ENCODE measurements at regions not wholly inside any gene's neighbourhood (a gene's known extent, or its start where the extent isn't known, plus 50 kb on each side); places are given as distances from the start of the nearest gene placed in this dataset.

DNA sequence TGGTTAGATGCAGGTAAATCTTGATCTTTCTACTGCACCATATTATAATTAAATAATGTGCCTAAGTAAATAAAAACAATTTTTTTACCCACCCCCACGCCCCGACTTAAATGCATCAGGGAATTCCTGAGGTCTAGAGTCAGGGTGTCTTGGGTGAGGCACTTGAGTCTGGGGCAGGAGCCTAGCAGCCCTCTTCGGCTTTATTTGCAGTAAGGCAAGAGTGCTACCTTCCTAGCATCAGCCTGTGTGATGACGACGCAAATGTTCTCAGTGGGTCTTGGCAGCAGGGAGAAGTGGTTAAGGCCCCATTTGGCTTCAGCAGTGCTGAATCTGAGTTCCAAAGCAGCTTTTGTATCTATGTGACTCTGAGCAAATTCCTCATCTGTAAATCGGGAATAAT, 88.7 kb downstream of the POLR2M start:
- no TSS peak for BruUV-seq (replicated peaks)
- TF ChIP-seq, protein P1, sequence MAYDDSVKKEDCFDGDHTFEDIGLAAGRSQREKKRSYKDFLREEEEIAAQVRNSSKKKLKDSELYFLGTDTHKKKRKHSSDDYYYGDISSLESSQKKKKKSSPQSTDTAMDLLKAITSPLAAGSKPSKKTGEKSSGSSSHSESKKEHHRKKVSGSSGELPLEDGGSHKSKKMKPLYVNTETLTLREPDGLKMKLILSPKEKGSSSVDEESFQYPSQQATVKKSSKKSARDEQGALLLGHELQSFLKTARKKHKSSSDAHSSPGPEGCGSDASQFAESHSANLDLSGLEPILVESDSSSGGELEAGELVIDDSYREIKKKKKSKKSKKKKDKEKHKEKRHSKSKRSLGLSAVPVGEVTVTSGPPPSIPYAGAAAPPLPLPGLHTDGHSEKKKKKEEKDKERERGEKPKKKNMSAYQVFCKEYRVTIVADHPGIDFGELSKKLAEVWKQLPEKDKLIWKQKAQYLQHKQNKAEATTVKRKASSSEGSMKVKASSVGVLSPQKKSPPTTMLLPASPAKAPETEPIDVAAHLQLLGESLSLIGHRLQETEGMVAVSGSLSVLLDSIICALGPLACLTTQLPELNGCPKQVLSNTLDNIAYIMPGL (CRISPR knock-in tag; IDR thresholded peaks at IDR 0.05; ENCODE audit: borderline replicate concordance in 1 of 2, low read depth in 1 of 2), result no peak
- TF ChIP-seq ZKSCAN8 (CRISPR knock-in tag; IDR thresholded peaks at IDR 0.05; ENCODE audit: borderline replicate concordance) (no peak), CBX2 (IDR thresholded peaks at IDR 0.05; ENCODE audit: low read depth, low read length) (no peak), CBX2 (CRISPR knock-in tag; IDR thresholded peaks at IDR 0.05; ENCODE audit: low read depth) (no peak), ZNF674 (CRISPR knock-in tag; IDR thresholded peaks at IDR 0.05; ENCODE audit: low read depth) (no peak)
- TF ChIP-seq, protein P2, sequence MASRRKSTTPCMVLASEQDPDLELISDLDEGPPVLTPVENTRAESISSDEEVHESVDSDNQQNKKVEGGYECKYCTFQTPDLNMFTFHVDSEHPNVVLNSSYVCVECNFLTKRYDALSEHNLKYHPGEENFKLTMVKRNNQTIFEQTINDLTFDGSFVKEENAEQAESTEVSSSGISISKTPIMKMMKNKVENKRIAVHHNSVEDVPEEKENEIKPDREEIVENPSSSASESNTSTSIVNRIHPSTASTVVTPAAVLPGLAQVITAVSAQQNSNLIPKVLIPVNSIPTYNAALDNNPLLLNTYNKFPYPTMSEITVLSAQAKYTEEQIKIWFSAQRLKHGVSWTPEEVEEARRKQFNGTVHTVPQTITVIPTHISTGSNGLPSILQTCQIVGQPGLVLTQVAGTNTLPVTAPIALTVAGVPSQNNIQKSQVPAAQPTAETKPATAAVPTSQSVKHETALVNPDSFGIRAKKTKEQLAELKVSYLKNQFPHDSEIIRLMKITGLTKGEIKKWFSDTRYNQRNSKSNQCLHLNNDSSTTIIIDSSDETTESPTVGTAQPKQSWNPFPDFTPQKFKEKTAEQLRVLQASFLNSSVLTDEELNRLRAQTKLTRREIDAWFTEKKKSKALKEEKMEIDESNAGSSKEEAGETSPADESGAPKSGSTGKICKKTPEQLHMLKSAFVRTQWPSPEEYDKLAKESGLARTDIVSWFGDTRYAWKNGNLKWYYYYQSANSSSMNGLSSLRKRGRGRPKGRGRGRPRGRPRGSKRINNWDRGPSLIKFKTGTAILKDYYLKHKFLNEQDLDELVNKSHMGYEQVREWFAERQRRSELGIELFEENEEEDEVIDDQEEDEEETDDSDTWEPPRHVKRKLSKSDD (CRISPR knock-in tag; IDR thresholded peaks at IDR 0.05; ENCODE audit: low read depth), result no peak
- Histone ChIP-seq H3K9ac (ENCODE audit: insufficient read depth, low read depth, low read length) (no peak overlapping the region), H3K27ac (ENCODE audit: extremely low read length, insufficient read depth, low read length) (no peak overlapping the region), H2AFZ (ENCODE audit: low read length) (no peak overlapping the region), H3K4me1 (ENCODE audit: insufficient read depth, low read length) (no peaks in the 10 kb centered on the region), H3K9me3 (ENCODE audit: low read length) (no peaks in the 10 kb centered on the region), H3K79me2 (ENCODE audit: insufficient read depth, low read length) (no peaks in the 10 kb centered on the region), H4K20me1 (ENCODE audit: insufficient read depth, low read length) (no peaks in the 10 kb centered on the region), H3K36me3 (replicated peaks in 1 of 2; ENCODE audit: control insufficient read depth in 1 of 2, insufficient read depth in 2 of 2, low read length in 2 of 2) (no peaks in the 10 kb centered on the region), H3K4me3 (replicated peaks in 1 of 3; ENCODE audit: insufficient read depth in 1 of 3, low read depth in 2 of 3, low read length in 3 of 3) (no peak overlapping the region), H3K4me2 (ENCODE audit: low read depth, low read length) (no peak overlapping the region), H3K27me3 (ENCODE audit: control insufficient read depth in 1 of 2, insufficient read depth in 2 of 2, low read length in 2 of 2) (peaks cover 0 to 9% of the 10 kb centered on the region in 2 experiments; a peak in 2 of 5 replicates)
- ATAC-seq (no peak), DNase-seq (ENCODE audit: low spot score) (no peak), FAIRE-seq (no peak)
- in situ Hi-C loops (cut with HindIII; ENCODE audit: extremely low pct_ligation_motif_present, low pct_unique_long_range_greater_than_20kb), result no loop called here
- 28% methylated on average over 4 of the region's 6 CpGs for WGBS (ENCODE audit: low lambda C conversion rate)
- intact Hi-C loops (cut with micrococcal nuclease; ENCODE audit: unreplicated experiment), result no loop called here
- CTCF ChIA-PET (ENCODE audit: low intra/inter-chr PET ratio, low total read pairs), result no interaction called here
- POLR2A ChIA-PET, result no interaction called here

Data from HepG2 (cell line).